ENCODE measurements at regions not wholly inside any gene's neighbourhood (a gene's known extent, or its start where the extent isn't known, plus 50 kb on each side); places are given as distances from the start of the nearest gene placed in this dataset.
"Not testable (repeated sequence)": the region's sequence is repeated elsewhere in the genome, so short reads cannot be mapped to it uniquely, and the experiment has no call there.

DNA sequence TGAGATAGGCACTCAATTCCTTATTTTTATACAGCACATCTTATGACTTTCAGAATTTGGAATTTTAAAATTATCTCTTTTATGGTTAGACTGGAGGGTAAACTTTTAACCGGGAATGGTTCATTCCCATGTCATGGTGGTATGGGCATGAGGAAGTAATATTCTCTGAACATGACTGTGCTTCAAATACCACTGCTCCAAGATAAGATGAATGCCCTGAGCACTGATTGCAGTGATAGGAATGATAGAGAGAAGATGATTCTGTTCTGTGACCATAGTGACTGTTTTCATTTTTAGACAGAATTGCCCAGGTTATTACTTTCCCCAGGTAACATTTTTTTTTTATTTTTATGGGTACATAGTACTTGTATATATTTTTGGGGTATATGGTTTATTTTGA lies 187.4 kb downstream of the ATOH1 start:
- no peak for DNase-seq

DNA sequence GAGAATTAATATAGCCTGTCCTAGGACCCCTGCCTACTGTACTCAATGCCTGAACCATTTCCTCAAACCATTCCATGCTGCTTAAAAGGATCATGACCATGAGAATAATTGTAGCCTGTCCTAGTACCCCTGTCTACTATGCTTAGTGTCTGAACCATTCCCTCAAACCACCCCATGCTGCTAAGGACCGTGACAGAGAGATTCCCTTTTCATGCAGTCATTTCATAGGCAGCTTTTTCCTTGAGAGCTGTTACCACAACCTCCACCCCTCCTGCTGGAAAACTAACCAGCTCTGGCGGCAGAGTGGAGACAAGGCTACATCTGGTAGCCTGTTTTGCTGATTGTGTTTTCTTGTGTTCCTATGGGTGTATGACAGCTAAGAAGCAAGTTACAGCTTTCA lies 174.9 kb upstream of the SMARCAD1 start:
- DNase-seq, result no peak

DNA sequence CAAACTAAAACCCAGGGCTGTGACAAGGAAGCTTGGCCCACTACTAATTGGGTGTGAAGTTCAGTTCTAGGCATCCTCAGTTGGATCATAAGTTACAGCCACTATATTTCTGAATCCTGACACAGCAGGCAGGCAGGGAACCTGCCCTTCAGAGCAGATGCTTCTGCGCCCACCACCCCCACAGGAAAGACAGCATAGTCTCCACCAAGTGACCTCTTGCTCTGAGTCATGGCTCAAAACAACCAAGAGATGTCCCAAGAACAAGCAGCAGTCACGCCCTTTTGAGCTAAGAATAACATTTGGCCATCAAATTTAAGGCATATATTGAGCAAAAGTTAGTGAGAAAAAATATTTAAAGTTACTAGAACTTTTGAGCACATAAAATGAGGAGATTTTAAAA lies 170.7 kb upstream of the SMARCAD1 start:
- DNase-seq, result no peak

DNA sequence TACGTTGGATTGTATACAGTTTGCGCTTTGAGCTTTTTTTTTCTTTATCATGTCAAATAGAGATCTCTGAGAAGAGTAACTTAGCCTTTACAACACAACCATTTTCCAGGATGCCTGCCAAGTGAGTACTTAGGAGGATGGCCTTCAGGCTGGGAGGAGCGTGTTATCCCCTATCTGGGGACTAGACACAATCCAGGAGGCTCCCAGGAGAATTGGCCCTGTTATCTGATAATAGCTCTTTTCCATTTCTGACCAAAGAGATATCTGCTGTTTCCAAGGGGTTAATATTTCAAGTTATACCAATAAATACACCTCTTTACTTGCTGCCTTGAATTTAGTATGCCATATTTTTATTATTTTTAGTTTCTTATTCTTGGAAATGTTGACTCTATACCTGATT lies 169.5 kb upstream of the SMARCAD1 start:
- DNase-seq, result no peak

DNA sequence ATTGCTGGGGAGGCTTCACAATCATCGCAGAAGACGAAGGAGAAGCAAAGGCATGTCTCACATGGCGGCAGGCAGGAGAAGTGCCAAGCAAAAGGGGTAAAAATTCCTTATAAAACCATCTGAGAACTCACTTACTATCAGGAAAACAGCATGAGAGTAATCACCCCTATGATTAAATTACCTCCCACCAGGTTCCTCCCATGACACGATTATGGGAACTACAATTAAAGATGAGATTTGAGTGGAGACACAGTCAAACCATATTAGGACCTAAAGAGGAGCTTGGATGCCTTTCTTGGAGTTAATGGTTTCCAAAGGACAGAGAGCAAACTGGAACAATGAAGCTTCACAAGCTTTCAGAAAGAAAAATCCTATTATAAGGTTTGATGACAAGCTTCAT lies 168.4 kb upstream of the SMARCAD1 start:
- DNase-seq, result no peak

DNA sequence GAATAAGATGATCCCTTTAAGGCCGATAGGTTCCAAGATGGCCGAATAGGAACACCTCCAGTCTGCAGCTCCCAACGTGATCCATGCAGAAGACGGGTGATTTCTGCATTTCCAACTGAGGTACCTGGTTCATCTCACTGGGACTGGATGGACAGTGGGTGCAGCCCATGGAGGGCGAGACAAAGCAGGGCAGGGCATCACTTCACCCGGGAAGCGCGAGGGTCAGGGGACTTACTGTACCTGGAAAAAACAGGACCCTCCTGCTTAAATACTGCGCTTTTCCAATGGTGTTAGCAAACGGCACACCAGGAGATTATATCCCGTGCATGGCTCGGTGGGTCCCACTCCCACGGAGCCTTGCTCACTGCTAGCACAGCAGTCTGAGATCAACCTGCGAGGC lies 163.2 kb upstream of the SMARCAD1 start:
- not testable (repeated sequence) for DNase-seq

DNA sequence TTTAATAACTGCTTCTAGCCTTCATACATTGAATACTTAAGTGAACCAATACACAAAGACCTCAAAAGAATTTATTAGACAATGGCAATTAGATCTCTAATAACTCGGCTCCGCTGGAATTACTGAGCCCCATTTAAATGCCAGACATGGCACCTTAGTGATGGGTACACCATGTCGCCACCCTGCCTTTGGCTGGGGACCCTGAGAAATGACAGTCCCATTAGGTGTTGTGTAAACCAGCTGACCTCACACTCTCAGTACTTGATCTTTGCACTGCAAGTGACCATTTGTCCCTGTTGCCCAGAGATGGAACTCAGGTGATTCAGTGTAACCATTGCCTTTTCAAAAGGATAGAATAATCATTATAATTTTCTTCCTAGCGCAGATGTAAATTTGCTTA lies 144.6 kb upstream of the SMARCAD1 start:
- DNase-seq, result no peak

DNA sequence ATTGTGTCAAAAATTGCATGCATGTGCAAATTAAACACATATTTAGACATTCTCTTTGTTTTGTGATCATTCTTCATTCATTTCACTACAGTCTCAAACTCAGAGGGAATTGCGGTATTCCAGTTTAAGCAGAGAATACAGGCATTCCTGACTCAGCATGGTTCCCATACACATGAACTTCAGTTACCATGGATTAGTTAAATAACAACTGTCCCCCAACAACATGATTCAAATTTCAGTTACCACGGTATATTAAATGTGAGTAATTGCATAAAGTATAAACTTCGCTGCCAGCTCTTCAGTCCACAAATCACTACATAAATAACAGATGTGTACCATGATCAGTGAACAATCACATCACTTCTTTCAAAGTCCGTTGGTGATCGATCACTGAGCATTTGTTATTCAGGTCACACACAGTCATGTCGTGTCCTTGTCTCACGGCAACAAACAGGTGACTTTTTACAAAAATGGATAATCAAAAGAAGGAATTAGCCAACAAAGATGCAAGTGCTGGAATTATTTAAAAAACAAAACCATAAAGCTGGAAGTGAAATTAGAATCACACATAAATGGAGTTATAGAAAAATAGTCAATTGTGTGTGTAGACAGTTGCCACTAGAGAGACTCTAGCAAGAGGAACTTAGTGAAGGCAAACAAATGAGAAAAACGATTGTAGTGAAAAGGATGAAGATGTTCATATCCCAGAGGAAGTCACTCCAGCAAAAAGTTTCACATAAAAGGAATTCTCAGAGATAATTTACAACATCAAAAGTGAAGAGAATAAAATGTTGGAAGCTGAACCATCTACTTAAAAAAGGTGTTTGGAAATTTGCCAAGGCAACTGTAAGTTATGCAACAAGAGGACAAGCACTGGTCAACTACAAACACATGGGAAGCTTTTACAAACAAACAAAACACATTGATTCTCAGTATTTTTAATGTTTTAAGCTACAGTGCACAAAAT lies 138.6 kb upstream of the SMARCAD1 start:
- DNase-seq, result no peak

DNA sequence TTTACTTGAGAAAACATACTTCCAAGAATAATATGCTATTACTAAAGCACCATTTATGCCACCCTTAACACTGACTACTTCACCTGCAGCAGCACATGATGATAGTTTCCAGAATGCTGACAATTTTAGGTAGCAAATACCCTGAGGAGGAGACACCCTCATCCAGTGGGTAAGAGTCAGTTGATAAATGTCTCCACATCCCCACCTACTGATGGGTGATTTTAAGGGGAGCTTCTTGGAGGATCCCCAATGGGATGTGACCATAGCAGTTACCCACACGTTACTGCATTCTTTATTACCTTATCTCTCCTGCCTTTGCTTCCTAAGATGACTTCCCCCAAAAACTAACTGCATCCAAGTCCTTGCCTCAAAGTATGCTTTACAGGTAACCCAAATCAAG lies 131.2 kb upstream of the SMARCAD1 start:
- no peak for DNase-seq

DNA sequence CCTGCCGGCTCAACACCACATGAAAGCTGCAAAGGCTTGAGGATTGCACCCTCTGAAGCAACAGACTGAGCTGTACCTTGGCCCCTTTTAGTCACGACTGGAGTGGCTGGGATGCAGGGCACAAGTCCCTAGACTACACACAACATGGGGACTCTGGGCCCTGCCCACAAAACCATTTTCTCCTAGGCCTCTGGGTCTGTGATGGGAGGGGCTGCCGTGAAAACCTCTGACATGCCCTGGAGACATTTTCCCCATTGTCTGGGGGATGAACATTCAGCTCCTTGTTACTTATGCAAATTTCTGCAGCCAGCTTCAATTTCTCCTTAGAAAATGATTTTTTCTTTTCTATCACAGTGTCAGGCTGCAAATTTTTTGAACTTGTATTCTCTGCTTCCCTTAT lies 123.5 kb upstream of the SMARCAD1 start:
- DNase-seq, result no peak

DNA sequence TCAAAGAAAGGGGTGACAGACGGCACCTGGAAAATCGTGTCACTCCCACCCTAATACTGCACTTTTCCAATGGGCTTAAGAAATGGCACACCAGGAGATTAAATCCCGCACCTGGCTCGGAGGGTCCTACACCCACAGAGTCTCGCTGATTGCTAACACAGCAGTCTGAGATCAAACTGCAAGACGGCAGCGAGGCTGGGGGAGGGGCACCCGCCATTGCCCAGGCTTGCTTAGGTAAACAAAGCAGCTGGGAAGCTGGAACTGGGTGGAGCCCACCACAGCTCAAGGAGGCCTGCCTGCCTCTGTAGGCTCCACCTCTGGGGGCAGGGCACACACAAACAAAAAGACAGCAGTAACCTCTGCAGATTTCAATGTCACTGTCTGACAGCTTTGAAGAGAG lies 108.5 kb upstream of the SMARCAD1 start:
- not testable (repeated sequence) for DNase-seq

DNA sequence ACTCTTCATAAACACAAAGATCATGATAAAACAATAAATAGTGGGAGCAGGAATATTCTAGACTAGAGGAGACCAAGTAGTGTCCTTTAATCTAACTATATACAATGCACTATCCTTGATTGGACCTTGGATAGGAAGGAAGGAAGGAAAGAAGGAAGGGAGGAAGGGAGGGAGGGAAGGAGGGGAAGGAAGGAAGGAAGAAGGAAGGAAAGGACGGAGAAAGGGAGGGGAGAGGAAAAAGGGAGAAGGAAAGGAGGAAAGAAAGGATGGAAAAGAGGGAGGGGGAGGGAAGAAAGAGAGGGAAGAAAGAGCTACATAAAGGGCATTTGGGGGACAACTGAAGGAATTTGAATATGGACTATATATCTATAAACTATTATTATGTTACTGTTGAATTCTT lies 95.0 kb upstream of the SMARCAD1 start:
- DNase-seq, result no peak

DNA sequence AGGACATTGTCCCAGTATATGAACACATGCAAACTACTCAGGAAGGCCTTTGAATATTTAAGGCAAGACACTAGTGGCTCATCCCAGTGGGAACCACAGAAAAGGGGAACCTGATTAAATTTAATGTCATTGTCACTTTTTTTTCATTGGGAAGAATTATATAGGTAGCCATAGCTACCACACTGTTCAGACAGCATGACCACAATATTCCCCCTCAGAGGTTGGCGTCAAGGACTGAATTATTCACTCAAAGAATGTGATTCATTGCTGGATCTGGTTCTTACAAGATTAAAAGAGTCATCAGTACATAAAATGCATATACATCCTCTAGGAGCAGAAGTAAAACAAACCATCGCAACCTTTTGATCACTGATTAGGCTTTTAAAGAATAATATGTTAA lies 92.0 kb upstream of the SMARCAD1 start:
- DNase-seq, result no peak

DNA sequence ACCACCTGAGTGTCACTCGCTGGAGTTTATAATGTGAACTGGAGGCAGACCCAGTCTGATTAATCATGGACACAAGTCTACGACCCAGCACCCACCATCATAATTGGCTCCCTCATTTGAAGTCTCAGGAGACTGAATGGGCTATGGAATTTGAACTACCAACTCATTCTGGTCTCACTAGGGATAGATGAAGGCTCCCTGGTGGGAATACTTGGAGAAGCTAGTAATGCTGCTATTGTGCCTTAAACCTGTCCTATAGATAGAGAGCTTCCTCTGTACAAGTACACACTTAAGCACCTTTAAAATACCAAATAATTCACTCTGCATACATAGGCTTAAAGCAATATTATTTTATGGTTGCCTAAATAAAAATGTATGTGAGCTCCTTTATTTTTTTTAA lies 90.8 kb upstream of the SMARCAD1 start:
- no peak for DNase-seq

DNA sequence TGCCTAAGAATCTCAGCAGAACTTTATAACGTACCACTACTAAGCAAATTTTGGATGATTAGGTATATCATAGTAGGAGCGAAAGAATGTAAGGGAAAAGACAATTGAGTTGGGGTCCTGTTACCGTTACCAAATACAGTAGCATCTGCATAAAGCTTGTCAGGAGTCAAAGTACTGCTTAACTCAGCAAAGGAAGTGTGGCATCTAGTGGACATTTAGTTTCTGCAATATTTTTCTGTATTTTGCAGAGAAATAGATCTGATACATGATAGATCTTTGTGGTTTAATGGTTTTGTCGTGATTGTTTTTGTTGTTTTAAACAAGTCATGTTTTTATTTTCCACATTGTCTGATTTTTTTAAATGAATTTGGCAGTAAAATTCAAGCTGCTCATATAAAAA lies 81.0 kb upstream of the SMARCAD1 start:
- no peak for DNase-seq

DNA sequence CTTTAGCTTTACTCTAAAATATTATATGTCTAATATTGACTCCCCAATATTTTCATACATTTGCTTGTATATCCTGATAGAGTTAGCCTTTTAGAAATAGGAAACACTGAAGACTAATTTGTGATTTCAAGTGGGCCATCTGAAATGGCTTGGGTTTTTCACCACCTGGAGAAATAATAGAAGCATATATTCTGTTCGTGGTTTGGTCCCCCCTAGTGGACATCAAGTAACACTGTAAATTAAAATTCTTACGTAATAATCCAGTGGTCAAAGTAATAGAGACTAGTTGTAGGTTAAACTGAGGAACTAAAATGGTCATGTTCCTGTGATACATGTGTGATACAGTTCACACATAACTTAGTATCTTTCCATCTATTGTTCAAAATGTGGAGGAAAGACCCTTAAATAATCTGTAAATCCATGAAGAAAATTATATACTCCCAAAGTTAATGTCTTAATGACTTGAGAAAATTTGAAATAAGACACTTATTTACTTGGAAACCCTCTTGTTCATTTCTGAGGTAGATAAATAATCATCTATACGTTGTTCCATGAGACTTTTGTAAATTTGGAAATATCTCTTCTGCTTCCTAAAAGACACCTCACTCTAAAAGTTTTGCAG lies 79.8 kb upstream of the SMARCAD1 start:
- peak; percentile 19 for DNase-seq

DNA sequence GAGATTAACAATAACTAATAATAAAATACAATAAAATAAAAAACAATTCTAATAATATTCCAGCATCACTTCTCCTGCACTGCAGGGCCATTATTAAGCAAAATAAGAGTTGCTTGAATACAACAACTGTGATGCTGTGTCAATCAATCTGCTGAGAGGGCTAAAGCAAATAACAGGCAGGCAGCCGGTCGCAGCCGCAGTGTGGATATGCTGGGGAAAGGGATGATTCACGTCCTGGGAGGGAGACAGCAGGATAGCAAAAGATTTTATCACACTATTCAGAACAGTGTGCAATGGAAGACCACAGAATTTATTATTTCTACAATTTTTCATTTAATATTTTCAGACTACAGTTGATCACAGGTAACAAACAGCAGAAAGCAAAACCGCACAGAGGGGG lies 76.5 kb upstream of the SMARCAD1 start:
- DNase-seq, result no peak

DNA sequence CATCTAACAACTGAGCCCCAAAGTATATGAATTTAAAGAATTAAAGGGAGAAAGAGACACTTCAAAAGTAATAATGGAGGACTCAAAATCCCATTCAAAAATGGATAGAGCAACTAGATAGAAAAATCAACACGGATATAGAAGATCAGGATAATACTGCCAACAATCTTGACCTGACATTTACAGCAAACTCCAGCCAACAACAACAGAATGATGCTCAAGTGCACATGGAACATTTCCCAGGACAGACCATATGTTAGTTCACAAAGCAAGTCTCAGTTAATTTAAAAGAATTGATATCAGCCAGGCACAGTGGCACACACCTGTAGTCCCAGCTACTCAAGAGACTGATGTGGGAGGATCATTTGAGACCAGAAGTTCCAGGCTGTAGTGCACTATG lies 72.0 kb upstream of the SMARCAD1 start:
- DNase-seq, result no peak

DNA sequence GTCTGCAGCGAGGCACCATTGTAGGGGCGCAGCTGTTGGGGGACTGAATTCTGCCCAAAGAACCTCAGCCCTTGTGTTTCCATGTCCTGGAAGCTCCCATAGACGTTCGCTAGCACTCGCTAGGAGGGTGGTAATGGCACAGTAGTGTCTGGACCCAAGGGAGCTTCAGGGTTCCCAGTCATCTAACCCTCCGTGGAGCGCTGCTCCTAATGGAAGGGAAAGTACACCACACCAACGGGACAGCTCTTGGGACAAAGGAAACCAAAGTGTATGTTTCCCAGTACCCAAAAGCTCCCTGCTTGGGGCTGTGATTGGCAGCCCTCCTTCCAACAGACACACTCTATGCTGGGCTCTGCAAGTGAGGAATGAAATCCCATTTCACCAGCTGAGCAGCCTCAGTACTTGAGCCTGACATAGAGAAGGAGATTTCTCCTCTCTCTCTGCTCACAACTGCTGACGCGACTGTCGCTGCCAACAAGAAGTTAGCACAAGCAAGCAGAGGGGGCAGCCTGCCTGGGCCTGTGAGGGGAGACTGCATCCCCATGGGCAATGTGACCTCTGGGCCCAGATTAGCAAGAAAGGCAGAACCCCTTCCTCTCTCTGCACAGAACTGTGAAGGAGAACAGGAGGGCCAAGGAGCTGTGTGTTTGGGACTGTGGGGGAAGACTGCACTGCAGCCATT lies 67.6 kb upstream of the SMARCAD1 start:
- DNase-seq, result no peak

DNA sequence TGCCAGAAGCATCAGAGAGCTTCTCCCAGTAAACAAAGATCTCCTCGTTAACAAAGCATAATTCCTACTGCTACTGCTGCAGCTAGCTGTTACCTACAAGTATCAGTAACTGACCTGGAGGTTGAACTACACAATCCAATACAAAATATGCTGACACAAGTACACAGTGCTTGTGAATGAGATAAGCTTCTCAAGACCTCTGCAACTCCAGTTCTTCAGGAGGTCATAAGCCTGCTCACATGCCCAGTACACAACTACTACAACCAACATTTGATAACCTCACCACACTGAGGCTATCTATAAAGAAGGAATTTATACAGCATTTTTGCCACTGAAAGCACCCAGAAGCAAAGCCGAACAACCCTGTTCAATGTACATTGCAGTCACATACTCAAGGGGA lies 66.7 kb upstream of the SMARCAD1 start:
- no peak for DNase-seq

DNA sequence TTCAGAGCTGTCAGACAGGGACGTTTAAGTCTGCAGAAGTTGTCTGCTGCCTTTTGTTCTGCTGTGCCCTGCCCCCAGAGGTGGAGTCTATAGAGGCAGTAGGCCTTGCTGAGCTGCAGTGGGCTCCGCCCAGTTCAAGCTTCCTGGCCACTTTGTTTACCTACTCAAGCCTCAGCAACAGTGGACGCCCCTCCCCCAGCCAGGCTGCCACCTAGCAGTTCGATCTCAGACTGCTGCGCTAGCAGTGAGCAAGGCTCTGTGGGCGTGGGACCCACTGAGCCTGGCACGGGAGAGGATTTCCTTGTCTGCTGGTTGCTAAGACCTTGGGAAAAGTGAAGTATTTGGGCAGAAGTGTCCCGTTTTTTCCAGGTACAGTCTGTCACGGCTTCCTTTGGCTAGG lies 59.6 kb upstream of the SMARCAD1 start:
- DNase-seq, result peak; percentile 64

DNA sequence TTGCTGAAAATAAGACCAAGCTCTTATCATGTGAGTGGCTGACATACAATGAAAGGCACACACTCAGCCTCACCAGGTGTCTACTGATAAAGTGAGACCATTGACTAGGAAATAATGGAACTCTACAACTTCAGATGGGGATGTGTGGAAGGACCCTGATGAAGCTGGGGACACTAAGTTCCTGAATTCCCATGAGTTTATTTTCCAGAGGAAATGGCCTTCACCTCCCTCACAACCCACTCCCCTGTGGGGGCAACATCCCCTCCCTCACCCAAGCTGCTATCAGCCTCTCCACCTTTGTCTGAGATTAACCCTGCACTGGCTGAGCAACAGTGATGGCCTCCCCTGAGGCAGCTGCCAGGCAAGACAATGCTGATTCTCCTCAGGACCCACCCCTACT lies 55.2 kb upstream of the SMARCAD1 start:
- DNase-seq, result no peak

DNA sequence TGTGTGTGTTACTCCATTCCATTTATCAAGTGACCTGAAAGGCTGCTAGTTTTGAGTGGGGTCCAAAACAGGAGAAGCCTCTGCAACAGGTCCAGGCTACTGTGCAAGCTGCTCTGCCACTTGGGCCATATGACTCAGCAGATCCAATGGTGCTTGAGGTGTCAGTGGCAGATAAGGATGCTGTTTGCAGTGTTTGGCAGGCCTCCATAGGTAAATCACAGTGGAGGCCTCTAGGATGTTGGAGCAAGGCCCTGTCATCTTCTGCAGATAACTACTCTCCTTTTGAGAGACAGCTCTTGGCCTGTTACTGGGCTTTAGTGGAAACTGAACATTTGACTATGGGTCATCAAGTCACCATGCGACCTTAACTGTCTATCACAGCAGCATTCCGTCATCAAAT lies 52.3 kb upstream of the SMARCAD1 start:
- not testable (repeated sequence) for DNase-seq

DNA sequence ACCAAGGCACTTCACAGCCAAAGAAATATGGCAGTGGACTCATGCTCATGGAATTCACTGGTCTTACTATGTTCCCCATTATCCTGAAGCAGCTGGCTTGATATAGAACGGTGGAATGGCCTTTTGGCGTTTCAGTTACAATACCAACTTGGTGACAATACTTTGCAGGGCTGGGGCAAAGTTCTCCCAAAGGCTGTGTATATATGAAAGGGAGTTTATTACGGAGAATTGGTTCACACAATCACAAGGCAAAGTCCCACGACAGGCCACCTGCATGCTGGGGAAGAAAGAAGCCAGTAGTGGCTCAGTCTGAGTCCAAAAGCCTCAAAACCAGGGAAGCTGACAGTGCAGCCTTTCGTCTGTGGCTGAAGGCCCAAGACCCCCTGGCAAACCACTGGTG lies 50.8 kb upstream of the SMARCAD1 start:
- no peak for DNase-seq
